Endothelial cell (in vitro differentiated cells): ENCODE measurements at regions not wholly inside any gene's neighbourhood (a gene's known extent, or its start where the extent isn't known, plus 50 kb on each side); places are given as distances from the start of the nearest gene placed in this dataset.

Experiments
- DNase-seq: peaks from one replicate; pipeline ENCODE4 v3.0.0; 2021; ENCODE audit warnings: low spot score
- H3K27ac Mint-ChIP-seq: one replicate; pipeline ENCODE4 v1.8.0; 2021; ENCODE audit warnings: mixed read lengths, inconsistent platforms; ENCODE audit not compliant: unreplicated experiment
- H3K27me3 Mint-ChIP-seq: one replicate; pipeline ENCODE4 v1.8.0; 2021; ENCODE audit warnings: mild to moderate bottlenecking, moderate library complexity, mixed read lengths, inconsistent platforms; ENCODE audit not compliant: unreplicated experiment
- H3K36me3 Mint-ChIP-seq: one replicate; pipeline ENCODE4 v1.8.0; 2021; ENCODE audit warnings: mild to moderate bottlenecking, low read depth, mixed read lengths, inconsistent platforms; ENCODE audit not compliant: unreplicated experiment
- H3K4me1 Mint-ChIP-seq: one replicate; pipeline ENCODE4 v1.8.0; 2021; ENCODE audit warnings: mild to moderate bottlenecking, mixed read lengths, inconsistent platforms; ENCODE audit not compliant: unreplicated experiment
- H3K4me3 Mint-ChIP-seq: one replicate; pipeline ENCODE4 v1.8.0; 2021; ENCODE audit warnings: mild to moderate bottlenecking, mixed read lengths, inconsistent platforms; ENCODE audit not compliant: unreplicated experiment
- H3K9me3 Mint-ChIP-seq: one replicate; pipeline ENCODE4 v1.8.0; 2021; ENCODE audit warnings: mixed read lengths, inconsistent platforms; ENCODE audit not compliant: unreplicated experiment
- TF ChIP-seq, protein P1 (sequence below): fragments of 200-600 bp; sonication (generic); IDR thresholded peaks from one replicate; pipeline ENCODE4 v1.5.0; 2021; ENCODE audit warnings: antibody characterized with exemption; ENCODE audit not compliant: unreplicated experiment

DNA sequence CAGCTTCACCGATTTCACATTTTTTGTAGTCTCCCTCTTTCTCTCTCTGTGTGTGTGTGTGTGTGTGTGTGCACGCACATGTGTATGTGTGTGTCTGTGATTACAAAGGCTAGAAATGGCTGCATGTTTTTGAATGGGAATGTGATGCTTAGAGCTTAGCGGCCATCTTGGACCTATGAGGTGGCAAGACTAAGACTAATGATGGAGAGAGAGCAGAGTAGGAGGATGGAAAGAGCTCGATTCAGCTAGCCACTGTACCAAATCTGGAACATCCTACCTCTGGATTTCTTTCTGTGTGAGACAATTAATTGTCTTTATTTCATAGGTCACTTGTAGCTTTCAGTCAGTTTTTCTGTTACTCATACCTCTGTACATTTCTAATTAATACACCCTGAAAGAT, 205.1 kb downstream of the PCSK1 start:
- peaks cover 2% of the 10 kb centered on the region for H3K4me1 Mint-ChIP-seq
- no peaks in the 10 kb centered on the region for H3K36me3 Mint-ChIP-seq
- no peak overlapping the region for H3K4me3 Mint-ChIP-seq
- TF ChIP-seq, protein P1, sequence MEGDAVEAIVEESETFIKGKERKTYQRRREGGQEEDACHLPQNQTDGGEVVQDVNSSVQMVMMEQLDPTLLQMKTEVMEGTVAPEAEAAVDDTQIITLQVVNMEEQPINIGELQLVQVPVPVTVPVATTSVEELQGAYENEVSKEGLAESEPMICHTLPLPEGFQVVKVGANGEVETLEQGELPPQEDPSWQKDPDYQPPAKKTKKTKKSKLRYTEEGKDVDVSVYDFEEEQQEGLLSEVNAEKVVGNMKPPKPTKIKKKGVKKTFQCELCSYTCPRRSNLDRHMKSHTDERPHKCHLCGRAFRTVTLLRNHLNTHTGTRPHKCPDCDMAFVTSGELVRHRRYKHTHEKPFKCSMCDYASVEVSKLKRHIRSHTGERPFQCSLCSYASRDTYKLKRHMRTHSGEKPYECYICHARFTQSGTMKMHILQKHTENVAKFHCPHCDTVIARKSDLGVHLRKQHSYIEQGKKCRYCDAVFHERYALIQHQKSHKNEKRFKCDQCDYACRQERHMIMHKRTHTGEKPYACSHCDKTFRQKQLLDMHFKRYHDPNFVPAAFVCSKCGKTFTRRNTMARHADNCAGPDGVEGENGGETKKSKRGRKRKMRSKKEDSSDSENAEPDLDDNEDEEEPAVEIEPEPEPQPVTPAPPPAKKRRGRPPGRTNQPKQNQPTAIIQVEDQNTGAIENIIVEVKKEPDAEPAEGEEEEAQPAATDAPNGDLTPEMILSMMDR = no peak
- DNase-seq = no peak
- no peaks in the 10 kb centered on the region for H3K9me3 Mint-ChIP-seq
- no peak overlapping the region for H3K27ac Mint-ChIP-seq
- no peaks in the 10 kb centered on the region for H3K27me3 Mint-ChIP-seq

DNA sequence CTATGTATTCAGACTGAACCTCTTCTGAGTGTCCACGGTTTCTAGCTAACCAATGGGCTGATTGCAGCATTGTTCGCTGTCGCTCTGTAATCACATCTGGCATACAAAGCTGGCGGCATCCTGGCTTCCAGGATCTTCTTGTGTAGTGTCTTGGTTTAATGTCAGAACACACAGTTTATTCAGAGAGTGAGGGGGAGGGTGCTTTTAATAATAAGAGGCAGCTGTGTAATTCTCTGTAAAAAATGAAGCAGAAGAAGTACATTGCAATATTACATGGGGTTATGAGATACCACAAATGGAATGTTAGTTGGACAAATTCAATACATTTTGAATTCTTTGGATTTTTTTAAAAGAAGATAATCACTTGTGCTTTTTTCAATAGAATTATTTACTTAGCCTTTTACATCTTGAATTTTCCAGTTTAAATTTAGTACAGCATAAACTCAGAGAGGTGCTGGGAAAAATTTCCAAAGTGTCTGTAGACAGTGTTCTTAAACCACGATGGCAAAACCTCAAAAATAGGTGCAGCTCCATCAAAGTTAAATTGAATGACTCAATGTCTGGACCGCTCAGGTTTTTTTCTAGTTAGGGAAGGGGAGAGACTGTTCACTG, 206.0 kb downstream of the PCSK1 start:
- Mint-ChIP-seq H3K36me3 (no peaks in the 10 kb centered on the region), H3K27ac (no peak overlapping the region), H3K27me3 (no peaks in the 10 kb centered on the region), H3K4me3 (no peak overlapping the region), H3K4me1 (peaks cover 2% of the 10 kb centered on the region), H3K9me3 (no peaks in the 10 kb centered on the region)
- no peak for DNase-seq
- TF ChIP-seq, protein P1 = no peak

DNA sequence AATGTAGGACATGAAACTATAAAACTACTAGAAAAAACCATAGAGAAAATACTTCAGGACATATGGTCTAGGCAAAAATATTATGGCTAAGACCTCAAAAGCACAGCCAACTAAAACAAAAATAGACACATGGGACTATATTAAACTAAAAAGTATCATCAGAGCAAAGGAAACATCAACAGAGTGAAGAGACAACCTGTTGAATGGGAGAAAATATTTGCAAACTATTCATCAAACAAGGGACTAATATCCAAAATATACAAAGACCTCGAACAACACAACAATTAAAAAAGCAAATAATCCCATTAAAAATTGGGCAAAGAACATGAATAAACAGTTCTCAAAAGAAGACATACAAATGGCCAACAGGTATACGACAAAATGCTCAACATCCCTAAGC, 210.9 kb downstream of the PCSK1 start:
- Mint-ChIP-seq H3K4me1 (no peaks in the 10 kb centered on the region), H3K36me3 (no peaks in the 10 kb centered on the region)

DNA sequence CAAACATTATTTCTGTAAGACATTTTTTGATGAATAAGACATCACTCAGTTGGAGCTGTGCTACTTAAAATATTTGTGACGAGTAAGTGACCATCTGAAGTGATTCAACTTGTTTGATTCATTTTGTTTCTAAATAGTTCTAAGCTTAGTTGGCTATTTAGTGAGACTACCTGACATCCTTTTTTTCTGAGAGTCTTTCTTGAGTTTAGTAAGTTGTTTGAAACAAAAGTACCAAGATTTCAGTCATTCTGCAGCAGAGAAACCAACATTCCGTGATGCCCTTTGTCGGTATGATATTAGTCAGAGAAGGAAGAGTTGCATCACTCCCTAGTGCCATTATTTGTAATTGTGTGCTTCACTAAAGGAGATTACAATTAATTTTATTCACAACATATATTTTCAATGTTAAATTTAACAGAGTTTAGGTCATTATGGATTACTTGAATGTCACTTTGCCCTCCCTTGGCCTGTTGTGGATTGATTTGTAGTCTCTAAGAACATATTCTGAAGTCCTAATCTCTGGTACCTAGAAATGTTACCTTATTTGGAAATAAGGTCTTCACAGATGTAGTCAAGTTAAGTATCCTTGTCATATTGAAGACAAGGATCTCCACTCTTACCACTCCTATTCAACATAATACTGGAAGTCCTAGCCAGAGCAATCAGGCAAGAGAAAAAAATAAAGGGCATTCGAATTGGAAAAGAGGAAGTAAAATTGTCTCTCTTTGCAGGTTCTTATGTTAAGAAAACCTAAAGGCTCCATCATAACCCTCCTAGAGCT, 212.2 kb downstream of the PCSK1 start:
- no peak for DNase-seq
- no peaks in the 10 kb centered on the region for H3K36me3 Mint-ChIP-seq
- no peaks in the 10 kb centered on the region for H3K4me1 Mint-ChIP-seq
- TF ChIP-seq, protein P1 = no peak
- no peak overlapping the region for H3K4me3 Mint-ChIP-seq
- no peaks in the 10 kb centered on the region for H3K9me3 Mint-ChIP-seq
- no peaks in the 10 kb centered on the region for H3K27me3 Mint-ChIP-seq
- no peak overlapping the region for H3K27ac Mint-ChIP-seq

More for the DNA sequence above, 210.9 kb downstream of the PCSK1 start:
- H3K27ac Mint-ChIP-seq = no peak overlapping the region
- no peak overlapping the region for H3K4me3 Mint-ChIP-seq
- H3K9me3 Mint-ChIP-seq = no peaks in the 10 kb centered on the region
- no peak for DNase-seq
- H3K27me3 Mint-ChIP-seq = no peaks in the 10 kb centered on the region
- TF ChIP-seq, protein P1 = no peak
